Neutrophil (primary cell): ENCODE measurements at regions not wholly inside any gene's neighbourhood (a gene's known extent, or its start where the extent isn't known, plus 50 kb on each side); places are given as distances from the start of the nearest gene placed in this dataset.

Experiments
- H3K27ac ChIP-seq: fragments of 200-600 bp; sonication (generic); 2 replicates; pipeline ENCODE4 v1.5.1; 2016; ENCODE audit warnings: mild to moderate bottlenecking, moderate library complexity
- H3K27me3 ChIP-seq: fragments of 200-600 bp; sonication (generic); 2 replicates; pipeline ENCODE4 v1.6.0; 2016; ENCODE audit warnings: mild to moderate bottlenecking
- H3K36me3 ChIP-seq: fragments of 200-600 bp; sonication (generic); 2 replicates; pipeline ENCODE4 v1.5.1; 2017
- H3K4me1 ChIP-seq, 2 experiments: fragments of 200-600 bp in 1 of 2; sonication (generic) in 1 of 2; 1 replicate in 1 of 2; 2 replicates in 1 of 2; pipeline versions ENCODE4 v1.5.1 to v1.6.1; 2013 to 2016; ENCODE audit warnings: low read depth in 1 of 2, low read length in 1 of 2, mild to moderate bottlenecking in 1 of 2, moderate library complexity in 1 of 2; ENCODE audit not compliant: control insufficient read depth in 1 of 2, insufficient read depth in 1 of 2
- H3K4me3 ChIP-seq, 2 experiments: fragments of 200-600 bp in 1 of 2; sonication (generic) in 1 of 2; 1 replicate in 1 of 2; 2 replicates in 1 of 2; pipeline ENCODE4 v1.5.1; 2013 to 2016; ENCODE audit warnings: low read depth in 1 of 2, low read length in 1 of 2, mild to moderate bottlenecking in 1 of 2, moderate library complexity in 1 of 2
- H3K9me3 ChIP-seq: fragments of 200-600 bp; sonication (generic); 2 replicates; pipeline ENCODE4 v1.5.1; 2016
- TF ChIP-seq, protein P1 (sequence below): fragments of 200-600 bp; sonication (generic); IDR thresholded peaks from 2 replicates; pipeline ENCODE4 v1.5.1; 2016; ENCODE audit warnings: antibody characterized with exemption

DNA sequence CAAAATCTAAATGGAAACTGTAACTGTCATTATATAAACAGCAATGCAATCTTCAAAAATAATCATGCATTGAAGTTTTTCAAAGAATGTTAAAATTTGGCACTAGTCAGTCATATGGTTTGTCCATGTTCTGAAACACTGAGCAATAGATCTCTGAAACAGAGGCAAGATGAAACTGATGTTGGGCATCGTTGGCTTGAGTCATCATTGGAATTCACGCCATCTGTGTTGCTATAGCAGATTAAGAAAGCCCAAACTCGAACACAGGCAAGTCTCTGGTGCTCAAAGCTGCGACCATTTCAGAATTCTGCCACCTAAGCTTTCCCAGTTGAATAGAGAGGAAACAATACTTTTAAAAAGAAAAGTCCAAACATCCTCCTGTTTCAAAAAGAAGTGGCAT, 114.1 kb upstream of the PPARGC1A start:
- no peak overlapping the region for H3K27ac ChIP-seq
- TF ChIP-seq, protein P1, sequence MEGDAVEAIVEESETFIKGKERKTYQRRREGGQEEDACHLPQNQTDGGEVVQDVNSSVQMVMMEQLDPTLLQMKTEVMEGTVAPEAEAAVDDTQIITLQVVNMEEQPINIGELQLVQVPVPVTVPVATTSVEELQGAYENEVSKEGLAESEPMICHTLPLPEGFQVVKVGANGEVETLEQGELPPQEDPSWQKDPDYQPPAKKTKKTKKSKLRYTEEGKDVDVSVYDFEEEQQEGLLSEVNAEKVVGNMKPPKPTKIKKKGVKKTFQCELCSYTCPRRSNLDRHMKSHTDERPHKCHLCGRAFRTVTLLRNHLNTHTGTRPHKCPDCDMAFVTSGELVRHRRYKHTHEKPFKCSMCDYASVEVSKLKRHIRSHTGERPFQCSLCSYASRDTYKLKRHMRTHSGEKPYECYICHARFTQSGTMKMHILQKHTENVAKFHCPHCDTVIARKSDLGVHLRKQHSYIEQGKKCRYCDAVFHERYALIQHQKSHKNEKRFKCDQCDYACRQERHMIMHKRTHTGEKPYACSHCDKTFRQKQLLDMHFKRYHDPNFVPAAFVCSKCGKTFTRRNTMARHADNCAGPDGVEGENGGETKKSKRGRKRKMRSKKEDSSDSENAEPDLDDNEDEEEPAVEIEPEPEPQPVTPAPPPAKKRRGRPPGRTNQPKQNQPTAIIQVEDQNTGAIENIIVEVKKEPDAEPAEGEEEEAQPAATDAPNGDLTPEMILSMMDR: no peak
- no peaks in the 10 kb centered on the region for H3K27me3 ChIP-seq
- no peaks in the 10 kb centered on the region for H3K36me3 ChIP-seq
- H3K4me3 ChIP-seq: no peak overlapping the region
- no peaks in the 10 kb centered on the region for H3K9me3 ChIP-seq
- H3K4me1 ChIP-seq: no peaks in the 10 kb centered on the region

DNA sequence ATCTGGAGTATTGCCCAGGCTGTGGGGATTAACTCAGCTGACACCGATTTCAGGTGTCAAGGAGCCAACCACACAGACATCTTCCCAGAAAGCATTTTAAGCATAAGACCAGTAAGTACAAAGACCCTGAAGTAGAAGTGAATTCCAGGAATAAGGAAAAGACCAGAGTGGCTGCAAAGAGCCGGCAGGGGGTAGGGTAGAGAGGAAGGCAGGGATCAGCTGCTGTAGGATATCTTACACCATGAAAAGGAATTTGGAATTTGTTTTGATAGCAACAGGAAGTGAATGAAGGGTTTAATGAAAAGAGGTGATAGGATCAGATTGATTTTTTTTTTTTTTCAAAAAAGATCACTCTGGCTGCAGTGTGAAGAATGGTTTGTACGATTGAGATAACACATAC, 113.6 kb upstream of the PPARGC1A start:
- Histone ChIP-seq H3K36me3 (no peaks in the 10 kb centered on the region), H3K4me1 (no peaks in the 10 kb centered on the region), H3K27ac (no peak overlapping the region), H3K27me3 (no peaks in the 10 kb centered on the region), H3K9me3 (no peaks in the 10 kb centered on the region), H3K4me3 (no peak overlapping the region)
- TF ChIP-seq, protein P1: no peak

DNA sequence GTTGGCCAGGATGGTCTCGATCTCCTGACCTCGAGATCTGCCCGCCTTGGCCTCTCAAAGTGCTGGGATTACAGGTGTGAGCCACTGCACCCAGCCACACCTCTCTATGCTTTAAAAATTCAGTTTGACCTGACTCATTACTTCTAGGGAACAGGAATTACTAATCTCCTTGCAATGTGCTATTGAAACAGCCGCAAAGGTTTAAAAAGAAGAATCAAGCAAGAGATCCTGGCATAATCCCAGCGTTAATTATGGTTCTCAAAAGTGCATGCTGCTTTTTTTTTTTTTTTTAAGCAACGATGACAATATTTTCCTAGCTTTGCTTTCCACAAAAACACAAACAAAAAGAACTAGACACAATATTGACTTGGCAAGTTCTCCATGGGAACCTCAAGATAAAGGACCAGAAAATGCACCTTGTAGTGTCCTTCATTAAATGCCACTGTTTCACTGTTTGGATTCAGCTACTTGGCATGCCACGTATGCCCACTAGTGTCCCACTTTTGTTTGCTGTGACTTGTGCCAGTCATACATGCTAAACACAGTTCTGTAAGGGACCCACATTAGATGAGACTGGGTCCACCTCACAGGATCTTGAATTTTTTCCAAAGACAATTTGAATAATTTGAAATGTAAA, 112.6 kb upstream of the PPARGC1A start:
- no peak overlapping the region for H3K4me3 ChIP-seq
- no peak overlapping the region for H3K27ac ChIP-seq
- no peaks in the 10 kb centered on the region for H3K27me3 ChIP-seq
- TF ChIP-seq, protein P1: no peak
- no peaks in the 10 kb centered on the region for H3K9me3 ChIP-seq
- no peaks in the 10 kb centered on the region for H3K36me3 ChIP-seq
- no peaks in the 10 kb centered on the region for H3K4me1 ChIP-seq

DNA sequence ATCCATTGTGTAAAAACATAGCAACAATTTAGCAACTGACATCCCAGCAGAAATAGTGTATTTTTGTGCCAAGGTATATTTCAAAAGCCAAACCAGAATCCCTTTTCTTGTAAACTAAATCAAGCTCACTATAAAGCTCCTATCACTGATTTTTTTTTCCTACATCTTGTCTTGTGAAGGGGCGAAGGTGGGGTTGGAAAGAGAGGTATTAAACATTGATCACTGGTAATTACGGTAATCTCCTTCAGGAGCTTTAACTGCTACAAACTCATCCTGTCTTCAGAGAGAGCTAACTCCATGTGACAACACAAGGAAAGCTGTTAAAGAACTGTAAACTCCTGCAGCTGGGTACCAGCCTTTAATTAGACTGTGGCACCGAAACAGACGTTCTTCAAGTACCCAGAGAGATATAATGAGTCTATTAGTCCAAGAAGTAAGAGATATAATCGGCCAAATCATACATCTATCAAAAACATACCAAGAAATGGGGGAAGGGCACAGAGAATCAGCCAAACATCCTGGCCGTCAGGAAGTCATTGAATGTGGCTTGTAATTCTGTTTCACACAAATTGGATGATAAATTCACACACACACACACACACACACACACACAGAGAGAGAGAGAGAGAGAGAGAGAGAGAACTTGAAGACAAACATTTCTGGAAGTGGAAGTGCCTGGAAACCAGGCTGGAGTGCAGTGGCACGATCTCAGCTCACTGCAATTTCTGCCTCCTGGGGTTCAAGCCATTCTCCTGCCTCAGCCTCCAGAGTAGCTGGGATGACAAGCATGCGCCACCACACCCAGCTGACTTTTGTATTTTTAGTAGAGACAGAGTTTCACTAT, 111.9 kb upstream of the PPARGC1A start:
- Histone ChIP-seq H3K4me3 (no peak overlapping the region), H3K36me3 (no peaks in the 10 kb centered on the region), H3K4me1 (no peaks in the 10 kb centered on the region), H3K27me3 (no peaks in the 10 kb centered on the region), H3K9me3 (no peaks in the 10 kb centered on the region), H3K27ac (no peak overlapping the region)
- TF ChIP-seq, protein P1: no peak

DNA sequence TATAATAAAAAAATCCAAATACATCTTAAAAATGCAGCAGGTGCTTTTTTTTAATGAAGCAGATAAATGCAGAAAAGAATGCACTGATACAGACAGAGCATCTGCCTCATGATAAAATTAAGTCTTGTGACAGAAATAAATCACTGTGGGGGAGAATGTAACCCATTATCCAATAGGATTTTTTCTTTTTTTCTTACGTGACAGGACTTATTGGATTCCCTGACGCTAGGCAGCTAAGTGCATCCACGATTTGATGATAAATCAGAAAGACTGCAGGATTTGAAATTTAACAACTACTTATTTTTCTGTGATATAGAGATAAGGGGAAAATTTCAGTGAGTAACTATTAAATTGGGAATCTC, 110.6 kb upstream of the PPARGC1A start:
- H3K27ac ChIP-seq: no peak overlapping the region
- no peaks in the 10 kb centered on the region for H3K27me3 ChIP-seq
- H3K4me1 ChIP-seq: no peaks in the 10 kb centered on the region
- H3K4me3 ChIP-seq: no peak overlapping the region
- H3K9me3 ChIP-seq: no peaks in the 10 kb centered on the region
- no peaks in the 10 kb centered on the region for H3K36me3 ChIP-seq
- TF ChIP-seq, protein P1: no peak
